Right cardiac atrium (tissue), 5 donors: ENCODE measurements at regions not wholly inside any gene's neighbourhood (a gene's known extent, or its start where the extent isn't known, plus 50 kb on each side); places are given as distances from the start of the nearest gene placed in this dataset.

Experiments
- ATAC-seq, 2 donors: fragments of 200-7000 bp; cut with Tn5 transposase; one replicate each; pipeline versions ENCODE4 v1.8.0 to v1.9.1; 2020; ENCODE audit warnings: moderate library complexity in 2 of 2, mild to moderate bottlenecking in 1 of 2
- DNase-seq, 3 donors: peaks; one replicate each; pipeline ENCODE4 v3.0.0-alpha.2; 2020
- H3K27ac ChIP-seq: one replicate; pipeline ENCODE4 v1.5.1; 2013; ENCODE audit warnings: mild to moderate bottlenecking, low read length, control low read depth, moderate library complexity
- H3K27me3 ChIP-seq: one replicate; pipeline ENCODE4 v1.6.1; 2013; ENCODE audit not compliant: control insufficient read depth, insufficient read depth
- H3K4me1 ChIP-seq: one replicate; pipeline ENCODE4 v1.6.1; 2013; ENCODE audit warnings: low read length; ENCODE audit not compliant: control insufficient read depth, insufficient read depth
- H3K4me3 ChIP-seq: one replicate; pipeline ENCODE4 v1.5.1; 2013; ENCODE audit warnings: low read length, control low read depth
- H3K9me3 ChIP-seq: one replicate; pipeline ENCODE4 v1.6.1; 2013; ENCODE audit warnings: low read length; ENCODE audit not compliant: control insufficient read depth
- WGBS: extraction: QIAGEN DNeasy Blood & Tissue Kit; methylation state at CpG from one replicate; pipeline ENCODE4 v1.1.7; 2013; 5-methylcytosine and 5-hydroxymethylcytosine counted together
- intact Hi-C, 4 donors: fragments of 100-400 bp; cut with DNase I; formaldehyde crosslinking; loops; one replicate each; pipeline versions ENCODE4 v1.11.0 to v1.14.0; 2022 to 2023
- donor health status: healthy with polysubstance abuse.
- donor health status: DM: no; HTN: yes; CAD: no.
- donor health status: DM: no; HTN: no; CAD: no.
- donor health status: DM: no; HTN: yes; CAD: no; lungs with severe emphysema.
- donor health status: DM: yes; HTN: yes; CAD: no.

DNA sequence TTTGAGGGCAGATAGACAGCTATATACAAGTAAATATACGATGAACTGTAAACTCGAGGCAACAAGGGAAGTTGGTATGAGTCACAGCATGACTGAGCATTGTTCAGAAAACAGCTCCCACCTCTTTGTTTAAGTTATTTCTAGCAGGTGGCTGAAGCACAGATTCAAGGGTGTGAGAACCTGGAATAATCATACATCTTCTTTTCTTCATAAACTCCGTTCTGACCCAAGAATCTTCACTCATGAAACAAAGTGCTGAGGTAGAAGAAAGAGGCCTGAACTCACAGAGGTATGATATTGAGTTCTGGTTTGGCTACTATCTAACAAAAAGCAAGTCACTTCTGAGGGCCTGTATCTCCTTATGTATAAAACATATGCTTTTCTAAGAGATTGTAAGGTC, 364.1 kb upstream of the KITLG start:
- no peak for ATAC-seq
- H3K27ac ChIP-seq = no peak overlapping the region
- WGBS = 67% methylated on average over 3 of the region's 3 CpGs

GRCh38 chr12:88940854-88941253, 360.6 kb upstream of the KITLG start:
- Histone ChIP-seq H3K27me3 (no peaks in the 10 kb centered on the region), H3K4me3 (no peak overlapping the region), H3K9me3 (no peaks in the 10 kb centered on the region), H3K27ac (no peak overlapping the region), H3K4me1 (peaks cover 2% of the 10 kb centered on the region)
- intact Hi-C loops = no loop called here
- ATAC-seq (no peak), DNase-seq (no peak)
- WGBS = 88% methylated on average over 2 of the region's 2 CpGs

More for the DNA sequence above, 364.1 kb upstream of the KITLG start:
- Histone ChIP-seq H3K9me3 (no peaks in the 10 kb centered on the region), H3K4me1 (peaks cover 2% of the 10 kb centered on the region), H3K27me3 (no peaks in the 10 kb centered on the region), H3K4me3 (no peak overlapping the region)
- intact Hi-C loops = no loop called here
- DNase-seq = no peak

DNA sequence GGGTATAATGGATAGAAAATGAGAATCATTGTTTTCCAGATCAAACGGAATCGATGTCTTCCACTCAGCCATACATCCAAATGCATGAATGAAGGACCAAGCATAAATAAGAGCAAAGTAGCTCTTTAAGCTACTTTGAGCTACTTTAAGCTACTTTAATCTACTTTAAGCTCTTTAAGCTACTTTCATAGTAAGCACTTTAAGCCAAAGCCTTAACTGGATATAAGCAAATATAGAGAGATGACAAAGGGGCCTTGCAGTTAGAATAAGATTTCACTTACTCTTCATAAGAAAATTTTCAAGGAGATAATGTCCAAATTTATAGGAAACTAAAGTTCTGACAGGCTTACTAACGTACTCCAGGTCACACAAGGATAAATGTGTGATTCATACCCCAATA, 355.6 kb upstream of the KITLG start:
- Histone ChIP-seq H3K9me3 (no peaks in the 10 kb centered on the region), H3K4me3 (no peak overlapping the region), H3K27me3 (no peaks in the 10 kb centered on the region), H3K4me1 (no peaks in the 10 kb centered on the region), H3K27ac (no peak overlapping the region)
- no peak for DNase-seq
- ATAC-seq = no peak
- intact Hi-C loops = no loop called here
- 92% methylated on average over 3 of the region's 3 CpGs for WGBS

DNA sequence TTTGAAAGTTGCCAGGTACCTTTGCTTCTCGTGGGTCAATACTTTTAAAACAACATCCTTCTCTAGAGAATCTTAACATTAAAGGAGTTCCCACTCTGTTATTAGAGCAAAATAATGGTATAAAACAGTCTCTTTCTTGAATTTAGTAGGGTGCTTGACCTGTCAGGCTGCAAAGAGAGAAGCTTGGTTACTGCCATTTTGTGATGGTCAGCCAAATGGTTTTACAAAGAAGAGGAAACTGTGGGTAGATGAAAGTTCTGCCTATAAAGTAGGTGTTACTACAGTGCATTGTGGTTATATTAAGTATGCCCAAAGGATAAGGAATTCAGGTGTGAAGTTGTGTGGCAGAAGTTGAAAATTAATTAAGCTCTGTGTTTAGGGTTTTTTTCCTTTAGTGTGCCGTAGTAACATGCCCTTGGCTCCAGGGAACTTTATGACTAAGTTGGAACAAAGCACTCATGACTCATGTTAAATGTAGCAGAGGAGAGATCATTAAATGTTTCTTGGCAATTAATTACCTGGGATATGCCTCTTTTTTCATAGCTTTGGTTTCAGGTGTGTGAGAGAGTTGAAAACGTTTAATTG, 354.0 kb upstream of the KITLG start:
- no peak overlapping the region for H3K4me3 ChIP-seq
- no peak overlapping the region for H3K27ac ChIP-seq
- no peak for ATAC-seq
- no peak for DNase-seq
- H3K4me1 ChIP-seq = no peaks in the 10 kb centered on the region
- 90% methylated on average over 3 of the region's 3 CpGs for WGBS
- intact Hi-C loops = no loop called here
- no peaks in the 10 kb centered on the region for H3K9me3 ChIP-seq
- H3K27me3 ChIP-seq = no peaks in the 10 kb centered on the region

DNA sequence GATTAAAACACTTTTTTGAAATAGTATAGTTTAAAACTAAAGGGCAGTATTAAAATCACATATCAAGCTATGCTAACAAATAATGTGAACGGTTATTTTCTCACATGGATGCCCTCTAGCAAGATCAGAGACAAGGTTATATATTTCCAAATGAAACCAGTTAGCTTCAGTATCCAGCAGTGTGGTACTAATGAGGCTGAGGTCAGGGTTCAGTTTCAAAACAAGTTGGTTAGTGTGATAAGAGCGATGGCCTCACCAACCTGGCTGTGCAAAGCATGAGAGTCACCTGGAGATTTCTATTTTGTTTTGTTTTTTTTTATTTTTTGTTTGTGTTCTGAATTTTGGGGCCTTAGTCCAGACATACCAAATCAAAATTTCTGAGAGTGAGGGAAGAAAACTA, 352.2 kb upstream of the KITLG start:
- intact Hi-C loops = no loop called here
- ATAC-seq (no peak), DNase-seq (no peak)
- Histone ChIP-seq H3K4me3 (no peak overlapping the region), H3K4me1 (no peaks in the 10 kb centered on the region), H3K27me3 (no peaks in the 10 kb centered on the region), H3K27ac (no peak overlapping the region), H3K9me3 (no peaks in the 10 kb centered on the region)
- 89% methylated on average over 2 of the region's 2 CpGs for WGBS

GRCh38 chr12:88931598-88931997, 351.3 kb upstream of the KITLG start:
- DNase-seq = no peak
- Histone ChIP-seq H3K27ac (no peak overlapping the region), H3K4me1 (no peaks in the 10 kb centered on the region), H3K9me3 (no peaks in the 10 kb centered on the region), H3K27me3 (no peaks in the 10 kb centered on the region), H3K4me3 (no peak overlapping the region)
- intact Hi-C loops = no loop called here
- 73% methylated on average over 3 of the region's 3 CpGs for WGBS
- ATAC-seq = no peak

GRCh38 chr12:88925454-88925853, 345.2 kb upstream of the KITLG start:
- Histone ChIP-seq H3K27me3 (no peaks in the 10 kb centered on the region), H3K4me3 (no peak overlapping the region), H3K4me1 (no peaks in the 10 kb centered on the region), H3K9me3 (no peaks in the 10 kb centered on the region), H3K27ac (no peak overlapping the region)
- DNase-seq (no peak), ATAC-seq (no peak)
- intact Hi-C loops = no loop called here

GRCh38 chr12:88924162-88924561, 343.9 kb upstream of the KITLG start:
- WGBS = 82% methylated on average over 4 of the region's 4 CpGs
- Histone ChIP-seq H3K27ac (no peak overlapping the region), H3K4me3 (no peak overlapping the region), H3K4me1 (no peaks in the 10 kb centered on the region), H3K9me3 (no peaks in the 10 kb centered on the region), H3K27me3 (no peaks in the 10 kb centered on the region)
- ATAC-seq = no peak
- DNase-seq = no peak
- intact Hi-C loops = no loop called here

GRCh38 chr12:88923631-88924030, 343.4 kb upstream of the KITLG start:
- Histone ChIP-seq H3K27me3 (no peaks in the 10 kb centered on the region), H3K27ac (no peak overlapping the region), H3K4me3 (no peak overlapping the region), H3K9me3 (no peaks in the 10 kb centered on the region), H3K4me1 (no peaks in the 10 kb centered on the region)
- WGBS = 91% methylated on average over 3 of the region's 3 CpGs
- intact Hi-C loops = no loop called here
- ATAC-seq (no peak), DNase-seq (no peak)

DNA sequence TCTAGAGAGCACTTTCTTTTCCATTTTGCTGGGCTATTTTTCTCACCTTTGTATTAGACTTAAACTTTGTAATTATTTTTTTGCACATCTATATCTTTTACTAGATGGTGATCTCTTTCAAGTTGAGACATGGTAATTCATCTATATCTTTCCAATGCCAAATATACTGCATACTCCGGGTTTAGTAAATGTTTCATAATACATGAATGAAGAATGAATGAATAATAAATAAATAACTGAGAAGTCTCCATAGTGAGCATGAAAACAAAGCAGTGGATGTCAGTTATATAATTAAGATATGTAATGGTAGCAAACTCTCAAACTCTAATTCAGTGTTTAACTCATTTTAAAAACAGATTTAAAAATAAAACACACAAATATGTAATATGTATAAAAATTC, 342.5 kb upstream of the KITLG start:
- H3K27me3 ChIP-seq = no peaks in the 10 kb centered on the region

GRCh38 chr12:88921890-88922532, 341.7 kb upstream of the KITLG start:
- ATAC-seq = no peak
- no peaks in the 10 kb centered on the region for H3K4me1 ChIP-seq
- no peaks in the 10 kb centered on the region for H3K27me3 ChIP-seq
- H3K4me3 ChIP-seq = no peak overlapping the region
- H3K27ac ChIP-seq = no peak overlapping the region
- intact Hi-C loops = no loop called here
- WGBS = 62% methylated on average over 3 of the region's 3 CpGs
- DNase-seq = no peak
- H3K9me3 ChIP-seq = no peaks in the 10 kb centered on the region

More for the DNA sequence above, 342.5 kb upstream of the KITLG start:
- Histone ChIP-seq H3K9me3 (no peaks in the 10 kb centered on the region), H3K27ac (no peak overlapping the region), H3K4me3 (no peak overlapping the region), H3K4me1 (no peaks in the 10 kb centered on the region)
- WGBS = 73% methylated on average over 1 of the region's 1 CpG
- intact Hi-C loops = no loop called here
- DNase-seq = no peak
- no peak for ATAC-seq

DNA sequence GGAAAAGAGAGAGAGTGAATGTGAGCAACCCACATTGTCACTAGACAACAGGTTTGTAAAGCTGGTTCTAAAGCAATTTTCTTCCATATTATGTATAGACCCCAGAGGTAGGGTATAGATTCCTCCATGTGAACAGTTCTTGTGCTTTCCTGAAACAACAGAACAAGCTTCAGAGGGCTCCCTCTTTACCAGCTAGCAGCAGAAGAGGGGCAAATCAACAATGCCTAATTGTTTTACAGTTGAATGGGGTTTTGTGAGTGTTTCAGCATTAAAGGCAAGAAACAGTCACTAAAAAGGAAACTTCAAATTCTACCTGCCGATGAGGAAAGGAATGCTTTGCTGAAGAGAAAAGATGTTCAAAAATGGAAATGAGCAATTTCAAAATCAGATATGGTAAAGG, 341.2 kb upstream of the KITLG start:
- no peak for ATAC-seq
- no peak for DNase-seq
- H3K4me3 ChIP-seq = no peak overlapping the region
- H3K4me1 ChIP-seq = no peaks in the 10 kb centered on the region
- H3K27me3 ChIP-seq = no peaks in the 10 kb centered on the region
- H3K27ac ChIP-seq = no peak overlapping the region
- intact Hi-C loops = no loop called here
- WGBS = 62% methylated on average over 1 of the region's 1 CpG
- H3K9me3 ChIP-seq = no peaks in the 10 kb centered on the region
